B cell (primary cell): ENCODE measurements at regions not wholly inside any gene's neighbourhood (a gene's known extent, or its start where the extent isn't known, plus 50 kb on each side); places are given as distances from the start of the nearest gene placed in this dataset.
"Not testable (repeated sequence)": the region's sequence is repeated elsewhere in the genome, so short reads cannot be mapped to it uniquely, and the experiment has no call there.

Source experiments
- ATAC-seq: fragments of 200-7000 bp; cut with Tn5 transposase; one replicate; pipeline ENCODE4 v1.10.0; 2021; ENCODE audit warnings: low read depth, mild to moderate bottlenecking, moderate number of reproducible peaks, moderate library complexity
- CTCF ChIA-PET: fragments of 350-600 bp; sonication (Branson Sonifier 250); formaldehyde crosslinking; loops from one replicate; lab custom pipeline; 2021; ENCODE audit warnings: antibody characterized with exemption, inconsistent platforms; lab: Charles Lee
- POLR2A ChIA-PET: fragments of 350-600 bp; sonication (Branson Sonifier 250); formaldehyde crosslinking; loops from one replicate; lab custom pipeline; 2021; ENCODE audit warnings: antibody characterized with exemption; lab: Charles Lee
- DNase-seq: peaks from one replicate; pipeline ENCODE4 v3.0.0; 2013
- H2AFZ ChIP-seq: 2 replicates; pipeline ENCODE4 v1.6.1; 2012; ENCODE audit warnings: mild to moderate bottlenecking, low read depth, low read length; ENCODE audit not compliant: insufficient read depth, poor library complexity, severe bottlenecking
- H3K27ac ChIP-seq, 2 donors: 1 replicate in 1 of 2; 2 replicates in 1 of 2; pipeline ENCODE4 v1.5.1; 2012 to 2013; ENCODE audit warnings: low read length in 2 of 2, mild to moderate bottlenecking in 2 of 2, moderate library complexity in 1 of 2
- H3K27me3 ChIP-seq, 4 experiments: fragments of 200-600 bp in 1 of 4; sonication (generic) in 1 of 4; replicated peaks in 1 of 4; 1 replicate in 2 of 4; 2 replicates in 2 of 4; pipeline versions ENCODE4 v1.6.1 to v1.7.0; 2013 to 2016; ENCODE audit warnings: low read length in 3 of 4, mild to moderate bottlenecking in 2 of 4, mixed read lengths in 1 of 4, moderate library complexity in 1 of 4; ENCODE audit not compliant: insufficient read depth in 4 of 4, control insufficient read depth in 3 of 4; ENCODE audit errors: control extremely low read depth in 1 of 4
- H3K36me3 ChIP-seq, 2 experiments: replicated peaks in 1 of 2; 1 replicate in 1 of 2; 2 replicates in 1 of 2; pipeline versions ENCODE4 v1.6.1 to v1.7.1; 2013; ENCODE audit warnings: low read length in 1 of 2; ENCODE audit not compliant: insufficient read depth in 2 of 2, control insufficient read depth in 1 of 2; ENCODE audit errors: control extremely low read depth in 1 of 2, extremely low read depth in 1 of 2
- H3K4me1 ChIP-seq, 2 donors: fragments of 200-600 bp in 1 of 2; sonication (generic) in 1 of 2; 1 replicate in 1 of 2; 2 replicates in 1 of 2; pipeline versions ENCODE4 v1.5.1 to v1.6.1; 2013 to 2017; ENCODE audit warnings: low read length in 2 of 2; ENCODE audit not compliant: control insufficient read depth in 2 of 2, insufficient read depth in 2 of 2
- H3K4me2 ChIP-seq: replicated peaks from 2 replicates; pipeline ENCODE3; 2012; ENCODE audit warnings: mild to moderate bottlenecking, low read depth, low read length; ENCODE audit not compliant: poor library complexity, severe bottlenecking
- H3K4me3 ChIP-seq, 5 experiments: fragments of 200-600 bp in 1 of 5; sonication (generic) in 1 of 5; 1 replicate in 3 of 5; 2 replicates in 2 of 5; pipeline versions ENCODE4 v1.5.1 to v1.7.0; 2011 to 2016; ENCODE audit warnings: low read length in 4 of 5, mild to moderate bottlenecking in 4 of 5, low read depth in 2 of 5, control low read depth in 1 of 5, moderate library complexity in 1 of 5; ENCODE audit not compliant: insufficient read depth in 1 of 5; ENCODE audit errors: control extremely low read depth in 1 of 5, extremely low read depth in 1 of 5
- H3K79me2 ChIP-seq: fragments of 200-600 bp; sonication (generic); one replicate; pipeline ENCODE4 v1.6.0; 2016; ENCODE audit warnings: low read length; ENCODE audit not compliant: control insufficient read depth, insufficient read depth
- H3K9ac ChIP-seq: fragments of 200-600 bp; sonication (generic); 2 replicates; pipeline ENCODE4 v1.6.1; 2017; ENCODE audit warnings: mild to moderate bottlenecking, low read length, moderate library complexity
- H3K9me3 ChIP-seq, 3 donors: one replicate each; pipeline versions ENCODE4 v1.6.1 to v1.7.1; 2013; ENCODE audit warnings: low read length in 2 of 3; ENCODE audit not compliant: control insufficient read depth in 2 of 3, insufficient read depth in 1 of 3; ENCODE audit errors: control extremely low read depth in 1 of 3
- H4K20me1 ChIP-seq: 2 replicates; pipeline ENCODE4 v1.6.0; 2012; ENCODE audit warnings: mild to moderate bottlenecking, low read length; ENCODE audit not compliant: insufficient read depth, control insufficient read depth, poor library complexity, severe bottlenecking
- H3K27ac Mint-ChIP-seq: one replicate; pipeline ENCODE4 v1.8.0; 2021; ENCODE audit warnings: mixed read lengths
- H3K27me3 Mint-ChIP-seq: one replicate; pipeline ENCODE4 v1.8.0; 2021; ENCODE audit warnings: mixed read lengths
- H3K4me1 Mint-ChIP-seq: one replicate; pipeline ENCODE4 v1.8.0; 2021; ENCODE audit warnings: mixed read lengths
- H3K4me3 Mint-ChIP-seq: one replicate; pipeline ENCODE4 v1.8.0; 2021; ENCODE audit warnings: mixed read lengths
- H3K9me3 Mint-ChIP-seq: one replicate; pipeline ENCODE4 v1.8.0; 2022; ENCODE audit warnings: mixed read lengths; ENCODE audit not compliant: insufficient read depth
- EZH2 ChIP-seq: IDR thresholded peaks from 2 replicates; pipeline ENCODE4 v1.6.1; 2012; ENCODE audit warnings: borderline replicate concordance, low read depth, mild to moderate bottlenecking, moderate library complexity, low read length; ENCODE audit not compliant: insufficient read depth, poor library complexity, severe bottlenecking
- WGBS: methylation state at CpG from one replicate; pipeline ENCODE4 v1.1.5; 2013; ENCODE audit warnings: missing lambda C conversion rate; ENCODE audit not compliant: insufficient coverage; 5-methylcytosine and 5-hydroxymethylcytosine counted together
- intact Hi-C: fragments of 100-400 bp; cut with micrococcal nuclease; formaldehyde crosslinking; loops from one replicate; pipeline ENCODE4 v1.10.0; 2022
- TF ChIP-seq, protein P1 (sequence below): fragments of 200-600 bp; IDR thresholded peaks from one replicate; pipeline ENCODE4 v1.8.0; 2022; ENCODE audit warnings: antibody characterized with exemption, mild to moderate bottlenecking

DNA sequence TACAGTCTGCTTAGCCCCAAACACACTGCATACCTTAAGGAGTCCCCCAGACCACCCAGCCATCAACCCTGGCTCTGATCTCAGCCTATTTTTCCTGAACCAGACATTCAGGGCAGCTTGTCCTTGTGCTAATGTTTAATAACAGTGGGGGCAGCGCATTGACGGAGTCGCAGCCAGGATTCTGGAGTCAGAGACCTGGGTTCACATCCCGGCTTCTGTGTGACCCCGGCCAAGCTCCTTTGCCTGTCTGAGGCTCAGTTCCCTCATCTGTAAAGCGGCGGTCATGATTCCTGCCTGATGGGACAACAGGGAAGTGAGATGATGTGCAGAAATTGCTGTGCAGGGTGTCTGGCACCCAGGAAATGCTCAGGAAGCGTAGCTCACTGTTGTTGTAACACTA is 63.1 kb downstream of the MATN1 start:
- 91% methylated on average over 8 of the region's 8 CpGs for WGBS
- Mint-ChIP-seq H3K27ac (no peak overlapping the region), H3K27me3 (peaks cover 5% of the 10 kb centered on the region), H3K9me3 (no peaks in the 10 kb centered on the region), H3K4me3 (no peak overlapping the region), H3K4me1 (no peaks in the 10 kb centered on the region)
- Histone ChIP-seq H2AFZ (no peak overlapping the region), H3K4me2 (no peak overlapping the region), H3K79me2 (no peaks in the 10 kb centered on the region), H3K36me3 (no peaks in the 10 kb centered on the region), H3K4me1 (no peaks in the 10 kb centered on the region), H3K9me3 (peaks cover 0 to 15% (median 0%) of the 10 kb centered on the region in 3 donors), H3K27me3 (peaks cover 0 to 9% (median 0%) of the 10 kb centered on the region in 4 experiments), H3K9ac (no peak overlapping the region), H3K4me3 (no peak overlapping the region), H4K20me1 (no peaks in the 10 kb centered on the region), H3K27ac (no peak overlapping the region)
- intact Hi-C loops, result no loop called here
- ATAC-seq, result no peak
- no peak for DNase-seq
- ChIA-PET POLR2A (no interaction called here), CTCF (no interaction called here)
- TF ChIP-seq EZH2, result no peak
- TF ChIP-seq, protein P1, sequence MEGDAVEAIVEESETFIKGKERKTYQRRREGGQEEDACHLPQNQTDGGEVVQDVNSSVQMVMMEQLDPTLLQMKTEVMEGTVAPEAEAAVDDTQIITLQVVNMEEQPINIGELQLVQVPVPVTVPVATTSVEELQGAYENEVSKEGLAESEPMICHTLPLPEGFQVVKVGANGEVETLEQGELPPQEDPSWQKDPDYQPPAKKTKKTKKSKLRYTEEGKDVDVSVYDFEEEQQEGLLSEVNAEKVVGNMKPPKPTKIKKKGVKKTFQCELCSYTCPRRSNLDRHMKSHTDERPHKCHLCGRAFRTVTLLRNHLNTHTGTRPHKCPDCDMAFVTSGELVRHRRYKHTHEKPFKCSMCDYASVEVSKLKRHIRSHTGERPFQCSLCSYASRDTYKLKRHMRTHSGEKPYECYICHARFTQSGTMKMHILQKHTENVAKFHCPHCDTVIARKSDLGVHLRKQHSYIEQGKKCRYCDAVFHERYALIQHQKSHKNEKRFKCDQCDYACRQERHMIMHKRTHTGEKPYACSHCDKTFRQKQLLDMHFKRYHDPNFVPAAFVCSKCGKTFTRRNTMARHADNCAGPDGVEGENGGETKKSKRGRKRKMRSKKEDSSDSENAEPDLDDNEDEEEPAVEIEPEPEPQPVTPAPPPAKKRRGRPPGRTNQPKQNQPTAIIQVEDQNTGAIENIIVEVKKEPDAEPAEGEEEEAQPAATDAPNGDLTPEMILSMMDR, result no peak

DNA sequence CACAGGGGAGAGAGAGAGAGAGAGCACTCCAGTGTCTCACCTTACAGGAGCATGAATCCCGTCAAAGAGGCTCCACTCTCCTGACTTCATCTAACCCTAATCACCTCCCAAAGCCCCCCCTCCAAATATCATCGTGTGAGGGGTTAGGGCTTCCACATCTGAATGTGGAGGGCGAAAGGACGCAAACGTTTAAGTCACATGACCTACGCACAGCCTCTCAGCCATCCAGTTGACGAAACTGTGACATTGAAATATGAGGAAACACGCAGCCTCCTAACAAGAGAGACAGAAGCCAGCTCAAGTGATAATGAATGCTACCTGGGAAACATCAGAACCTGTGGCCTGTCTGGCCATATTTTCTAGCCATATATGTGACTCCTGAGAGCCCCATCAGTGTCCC is 63.7 kb downstream of the MATN1 start:
- Mint-ChIP-seq H3K4me3 (no peak overlapping the region), H3K27ac (no peak overlapping the region), H3K9me3 (no peaks in the 10 kb centered on the region), H3K27me3 (peaks cover 5% of the 10 kb centered on the region), H3K4me1 (no peaks in the 10 kb centered on the region)
- intact Hi-C loops, result no loop called here
- H4K20me1 ChIP-seq, result no peaks in the 10 kb centered on the region
- CTCF ChIA-PET, result no interaction called here
- no peak overlapping the region for H3K27ac ChIP-seq
- H3K79me2 ChIP-seq, result no peaks in the 10 kb centered on the region
- DNase-seq (no peak), ATAC-seq (no peak)
- POLR2A ChIA-PET, result no interaction called here
- H3K27me3 ChIP-seq, result peaks cover 0 to 9% (median 0%) of the 10 kb centered on the region in 4 experiments
- H3K4me2 ChIP-seq, result no peak overlapping the region
- no peak overlapping the region for H2AFZ ChIP-seq
- no peak for TF ChIP-seq EZH2
- TF ChIP-seq, protein P1, result no peak
- WGBS, result 80% methylated on average over 7 of the region's 8 CpGs
- peaks cover 0 to 16% (median 0%) of the 10 kb centered on the region in 3 donors for H3K9me3 ChIP-seq
- no peaks in the 10 kb centered on the region for H3K4me1 ChIP-seq
- H3K36me3 ChIP-seq, result no peaks in the 10 kb centered on the region
- H3K4me3 ChIP-seq, result no peak overlapping the region
- H3K9ac ChIP-seq, result no peak overlapping the region

DNA sequence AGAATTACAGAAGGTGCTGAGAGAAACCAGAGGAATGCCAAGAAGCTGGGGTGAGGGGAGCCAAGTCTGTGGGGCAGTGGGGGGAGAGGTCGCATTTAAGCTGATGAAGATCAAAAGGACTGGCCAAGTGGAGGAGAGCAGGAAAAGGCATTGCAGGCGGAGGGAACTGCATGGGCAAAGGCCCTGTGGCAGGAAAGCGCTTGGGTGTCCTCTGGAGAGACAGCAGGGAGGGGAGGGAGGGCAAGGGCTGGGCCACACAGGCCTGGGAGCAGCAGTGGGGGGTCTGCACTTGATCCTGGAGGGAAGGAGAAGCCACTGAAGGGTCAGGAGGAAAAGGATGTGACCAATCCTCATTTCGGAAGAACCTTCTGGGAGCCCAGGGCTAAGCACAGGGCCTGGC is 65.0 kb downstream of the MATN1 start:
- H3K36me3 ChIP-seq, H2AFZ ChIP-seq, H3K9me3 Mint-ChIP-seq, CTCF ChIA-PET, ATAC-seq, H3K4me1 Mint-ChIP-seq, H3K9ac ChIP-seq, intact Hi-C loops, H3K4me3 ChIP-seq, H3K4me2 ChIP-seq, H3K27ac Mint-ChIP-seq, H3K4me1 ChIP-seq, H3K27me3 ChIP-seq, POLR2A ChIA-PET, H3K27me3 Mint-ChIP-seq, H4K20me1 ChIP-seq, H3K79me2 ChIP-seq, H3K4me3 Mint-ChIP-seq, H3K27ac ChIP-seq, DNase-seq: not testable (repeated sequence)
- peaks cover 0 to 16% (median 0%) of the 10 kb centered on the region in 3 donors for H3K9me3 ChIP-seq
- WGBS, result 80% methylated on average over 4 of the region's 4 CpGs
